ENCODE measurements at regions not wholly inside any gene's neighbourhood (a gene's known extent, or its start where the extent isn't known, plus 50 kb on each side); places are given as distances from the start of the nearest gene placed in this dataset.
"Not testable (repeated sequence)": the region's sequence is repeated elsewhere in the genome, so short reads cannot be mapped to it uniquely, and the experiment has no call there.

GRCh38 chr4:155033604-155034003 is 174.8 kb upstream of the NPY2R start:
- DNase-seq = no peak

GRCh38 chr4:155037031-155037430 is 171.4 kb upstream of the NPY2R start:
- no peak for DNase-seq

- DNase-seq = no peak
These were observed 170.0 kb upstream of the NPY2R start for GRCh38 chr4:155038459-155038858.

GRCh38 chr4:155039162-155039561 is 169.3 kb upstream of the NPY2R start:
- no peak for DNase-seq

- DNase-seq = no peak
These were observed 168.4 kb upstream of the NPY2R start for GRCh38 chr4:155040031-155040430.

GRCh38 chr4:155042014-155042413 is 166.4 kb upstream of the NPY2R start:
- no peak for DNase-seq

- not testable (repeated sequence) for DNase-seq
These were observed 164.2 kb upstream of the NPY2R start for GRCh38 chr4:155044251-155044650.

- peak; percentile 3 for DNase-seq
These were observed 160.7 kb upstream of the NPY2R start for GRCh38 chr4:155047755-155048154.

- not testable (repeated sequence) for DNase-seq
These were observed 154.4 kb upstream of the NPY2R start for GRCh38 chr4:155054042-155054441.

GRCh38 chr4:155060419-155060818 is 148.0 kb upstream of the NPY2R start:
- no peak for DNase-seq

DNA sequence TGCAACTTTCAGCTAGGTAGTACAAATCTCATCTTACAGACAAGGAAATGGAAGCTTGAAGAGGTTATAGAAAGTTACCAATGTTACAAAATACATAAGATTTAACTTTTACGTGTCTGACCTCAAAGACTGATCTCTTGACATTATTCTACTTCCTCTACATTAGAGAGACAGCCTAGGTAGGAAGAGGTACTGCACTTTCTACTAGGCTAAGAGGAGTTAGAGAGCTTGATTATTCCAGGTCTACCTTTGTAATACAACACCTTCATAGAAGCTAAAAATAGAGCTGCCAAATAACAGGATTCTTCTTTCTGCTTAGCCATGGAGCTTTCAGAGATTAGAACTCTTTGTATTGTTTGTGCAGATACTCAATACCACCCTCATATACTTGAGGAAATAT is 147.6 kb upstream of the NPY2R start:
- no peak for DNase-seq

DNA sequence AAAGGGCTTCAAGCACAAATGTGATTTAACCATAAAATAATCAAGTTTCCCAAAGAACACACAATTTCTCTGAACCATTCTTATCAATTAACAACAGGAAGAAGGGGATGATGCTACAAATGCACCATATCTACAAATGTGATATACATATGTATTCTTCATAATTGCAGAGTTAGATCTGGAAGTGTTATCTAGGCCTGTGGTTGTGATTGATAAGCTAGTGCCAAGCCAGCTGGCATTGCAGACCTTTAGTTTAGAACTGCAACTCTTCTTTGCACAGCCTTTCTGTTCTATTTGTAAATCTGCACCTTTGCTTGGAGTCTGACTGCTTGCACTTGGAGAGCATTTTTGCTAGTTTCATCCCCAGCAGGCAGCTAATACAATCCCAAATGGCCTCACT is 145.5 kb upstream of the NPY2R start:
- no peak for DNase-seq

- DNase-seq = not testable (repeated sequence)
These were observed 143.5 kb upstream of the NPY2R start for GRCh38 chr4:155064934-155065333.

DNA sequence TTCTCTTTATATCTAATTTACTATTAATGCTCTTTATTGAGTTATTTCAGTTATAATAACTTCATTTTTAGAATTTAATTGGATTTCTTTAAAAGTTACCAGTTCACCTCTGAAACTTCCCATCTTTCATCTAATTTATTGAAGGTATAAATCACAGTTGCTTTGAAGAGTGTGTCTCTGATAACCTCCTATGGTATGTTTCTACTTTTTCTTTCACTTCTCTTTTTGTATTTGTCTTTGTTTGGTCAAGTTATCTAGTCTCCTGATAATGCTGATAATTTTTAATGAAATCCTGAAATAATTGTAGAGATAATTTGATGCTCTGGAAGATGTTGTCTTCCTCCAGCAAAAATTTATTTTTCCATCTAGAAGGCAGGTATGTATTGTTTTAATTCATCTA is 141.6 kb upstream of the NPY2R start:
- DNase-seq = no peak

GRCh38 chr4:155071962-155072361 is 136.5 kb upstream of the NPY2R start:
- no peak for DNase-seq

GRCh38 chr4:155072417-155072816 is 136.0 kb upstream of the NPY2R start:
- no peak for DNase-seq

- DNase-seq = no peak
These were observed 134.6 kb upstream of the NPY2R start for GRCh38 chr4:155073852-155074251.

GRCh38 chr4:155076256-155076785 is 132.1 kb upstream of the NPY2R start:
- no peak for DNase-seq

DNA sequence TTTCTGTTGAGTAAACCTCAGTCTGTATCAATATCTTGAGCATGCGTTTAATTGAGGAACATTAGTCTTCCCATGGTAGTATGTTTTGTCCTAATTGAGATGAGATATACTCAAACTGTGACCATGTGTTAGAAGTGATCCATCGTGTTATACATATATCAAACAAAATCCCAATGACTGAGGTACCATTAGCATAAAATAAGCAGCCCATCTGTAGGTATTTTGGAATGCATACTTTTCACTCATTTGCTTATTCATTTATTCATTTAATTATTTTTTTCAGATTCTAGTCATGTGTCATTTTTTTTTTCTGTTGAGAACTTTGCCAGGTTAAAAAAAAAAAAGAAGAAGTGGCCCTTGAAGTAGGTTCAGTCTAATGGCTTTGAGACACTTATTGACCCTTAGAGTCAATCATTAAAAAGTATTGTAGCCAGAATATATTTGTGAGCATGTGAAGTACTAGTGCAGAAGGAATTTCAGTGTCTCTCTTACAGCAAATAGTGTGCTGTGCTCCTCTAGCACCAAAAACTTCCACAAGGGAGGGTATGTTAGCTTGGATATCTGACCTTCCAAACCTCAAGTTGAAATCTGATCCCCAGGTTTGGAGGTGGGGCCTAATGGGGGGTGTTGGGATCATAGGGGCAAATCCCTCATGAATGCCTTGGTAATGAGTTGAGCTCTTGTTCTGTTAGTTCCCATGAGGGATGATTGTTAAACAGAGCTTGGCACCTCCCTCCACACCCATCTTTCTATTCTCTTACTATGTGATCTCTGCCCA is 130.8 kb upstream of the NPY2R start:
- no peak for DNase-seq

DNA sequence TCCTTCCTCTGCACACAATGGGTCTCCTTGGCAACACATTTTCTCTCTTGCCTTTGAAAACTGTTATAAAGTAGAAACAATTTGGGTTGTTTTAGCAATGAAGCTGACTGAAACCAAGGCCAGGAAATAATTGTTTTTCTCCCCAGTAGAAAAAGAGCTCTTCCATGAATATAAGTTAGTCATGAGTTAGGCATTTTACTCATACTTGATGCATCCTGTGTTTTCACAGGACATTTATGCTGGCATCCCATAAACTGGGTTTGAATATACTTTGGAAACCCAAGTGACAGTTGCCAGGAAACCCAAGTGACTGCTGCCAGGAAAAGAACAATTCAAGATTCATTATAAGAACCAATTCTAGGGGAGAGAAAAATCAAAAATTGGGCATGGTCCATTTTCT is 128.6 kb upstream of the NPY2R start:
- DNase-seq = peak; percentile 44

GRCh38 chr4:155081222-155081621 is 127.2 kb upstream of the NPY2R start:
- no peak for DNase-seq

DNA sequence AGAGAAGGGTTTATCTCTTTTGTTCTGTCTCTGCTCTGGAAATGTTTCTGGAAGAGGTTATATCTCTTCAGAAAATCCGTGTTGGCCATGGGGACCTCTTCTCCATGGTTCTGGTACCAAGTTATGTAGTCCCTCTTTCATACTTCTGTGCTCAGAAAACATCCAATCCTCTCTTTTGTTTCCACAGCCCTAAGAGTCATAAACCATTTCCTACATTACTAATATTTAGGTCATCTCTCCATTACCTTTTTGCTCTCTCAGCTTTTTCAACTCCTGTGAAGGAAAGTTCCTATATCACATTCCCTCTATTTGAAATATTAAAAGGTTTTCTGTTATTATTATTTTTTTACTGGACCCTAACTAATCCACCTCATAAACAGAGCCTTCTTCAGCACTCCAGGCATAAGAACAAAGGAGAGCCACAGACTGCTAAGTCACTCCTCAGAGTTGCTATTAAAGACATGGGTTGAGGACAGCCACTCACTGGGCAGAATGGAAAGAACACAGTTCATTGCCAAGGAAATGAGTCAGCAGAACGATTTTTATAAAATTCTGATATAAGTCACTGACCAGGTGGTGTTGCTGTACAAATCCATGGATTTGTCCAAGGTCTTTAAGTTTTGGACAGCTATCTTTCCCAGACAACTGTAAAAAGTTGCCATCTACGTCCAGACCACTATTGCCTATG is 122.4 kb upstream of the NPY2R start:
- peak; percentile 4 for DNase-seq

DNA sequence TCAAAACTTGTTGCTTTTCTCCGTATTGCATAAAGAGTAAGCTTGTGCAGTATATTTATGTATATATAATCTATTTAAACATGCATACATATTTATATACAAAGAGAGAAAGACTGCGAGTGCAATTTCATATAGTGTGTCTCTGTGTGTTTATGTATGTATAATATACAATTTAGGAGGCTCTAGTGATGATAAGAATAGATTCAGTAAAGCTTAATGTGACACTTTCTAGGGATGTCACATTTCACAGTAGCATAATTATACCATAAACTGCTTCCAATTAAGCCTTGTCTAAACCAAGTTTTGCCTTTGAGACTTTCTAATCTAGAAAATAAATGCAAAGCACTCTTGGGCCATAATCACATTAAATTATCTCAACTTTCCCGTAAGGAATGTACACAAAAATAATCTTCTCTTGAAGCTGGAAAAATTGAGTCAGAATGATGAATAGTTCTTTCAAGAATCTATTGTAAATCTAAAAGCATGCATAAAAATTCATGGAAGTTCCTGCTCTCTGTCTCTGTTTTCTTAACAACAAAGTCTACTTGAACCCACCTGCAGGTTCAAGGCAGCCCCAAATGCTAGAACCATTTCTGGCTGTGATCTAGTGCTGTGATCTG is 114.1 kb upstream of the NPY2R start:
- peak; percentile 27 for DNase-seq

DNA sequence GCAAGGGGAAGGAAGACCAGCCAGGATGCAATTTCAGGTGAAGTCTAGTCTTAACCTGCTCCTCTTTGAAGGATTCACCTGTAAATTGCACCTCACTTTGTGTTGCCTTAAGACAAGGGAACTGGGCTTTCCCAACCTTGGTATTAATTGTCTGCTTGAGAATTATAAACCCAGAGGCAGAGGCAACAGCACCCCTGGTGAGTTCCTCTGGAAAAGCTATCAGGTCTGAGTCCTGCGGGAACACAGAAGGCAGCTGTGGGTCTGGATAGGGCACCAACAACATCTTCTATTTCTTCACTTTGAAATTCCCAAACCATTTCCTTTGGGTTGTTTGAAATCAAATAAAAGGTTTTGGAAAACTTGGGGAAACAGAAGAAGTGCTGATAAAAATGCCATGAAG is 109.2 kb upstream of the NPY2R start:
- no peak for DNase-seq

Data from fibroblast of skin of back (primary cell).